ENCODE measurements at regions not wholly inside any gene's neighbourhood (a gene's known extent, or its start where the extent isn't known, plus 50 kb on each side); places are given as distances from the start of the nearest gene placed in this dataset.

DNA sequence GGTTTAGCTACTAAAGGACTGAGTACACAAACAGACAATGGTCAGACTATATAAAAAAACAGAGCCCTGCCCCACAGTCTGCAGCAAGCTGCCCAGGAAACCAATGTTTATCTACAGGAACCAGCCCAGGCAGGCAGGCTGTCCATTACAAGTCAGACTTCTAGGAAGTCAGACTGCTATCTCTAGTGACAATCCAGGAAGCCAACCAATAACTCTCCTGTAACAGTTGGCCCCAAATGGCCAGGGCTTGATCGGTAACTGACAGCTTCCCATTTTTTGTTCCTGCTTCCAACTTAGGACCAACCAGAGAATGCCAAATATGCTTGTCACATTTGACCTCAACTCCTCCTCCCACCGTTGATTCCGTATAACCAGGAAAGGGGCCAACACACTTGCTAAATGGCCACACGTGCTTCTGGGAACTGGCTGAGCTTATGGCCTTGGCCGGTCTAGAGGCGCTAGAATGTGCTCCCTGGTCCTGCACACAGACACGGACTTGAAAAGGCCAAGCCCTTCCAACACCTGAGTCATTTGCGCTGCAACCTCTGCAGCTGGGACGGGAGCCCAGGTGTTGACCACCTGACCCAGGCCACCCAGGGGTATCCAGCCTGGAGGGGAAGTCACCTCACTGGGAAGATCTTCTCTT lies 79.6 kb upstream of the CDK20 start:
- DNase-seq (ENCODE audit: low spot score) = no peak
- TF ChIP-seq, protein P1, sequence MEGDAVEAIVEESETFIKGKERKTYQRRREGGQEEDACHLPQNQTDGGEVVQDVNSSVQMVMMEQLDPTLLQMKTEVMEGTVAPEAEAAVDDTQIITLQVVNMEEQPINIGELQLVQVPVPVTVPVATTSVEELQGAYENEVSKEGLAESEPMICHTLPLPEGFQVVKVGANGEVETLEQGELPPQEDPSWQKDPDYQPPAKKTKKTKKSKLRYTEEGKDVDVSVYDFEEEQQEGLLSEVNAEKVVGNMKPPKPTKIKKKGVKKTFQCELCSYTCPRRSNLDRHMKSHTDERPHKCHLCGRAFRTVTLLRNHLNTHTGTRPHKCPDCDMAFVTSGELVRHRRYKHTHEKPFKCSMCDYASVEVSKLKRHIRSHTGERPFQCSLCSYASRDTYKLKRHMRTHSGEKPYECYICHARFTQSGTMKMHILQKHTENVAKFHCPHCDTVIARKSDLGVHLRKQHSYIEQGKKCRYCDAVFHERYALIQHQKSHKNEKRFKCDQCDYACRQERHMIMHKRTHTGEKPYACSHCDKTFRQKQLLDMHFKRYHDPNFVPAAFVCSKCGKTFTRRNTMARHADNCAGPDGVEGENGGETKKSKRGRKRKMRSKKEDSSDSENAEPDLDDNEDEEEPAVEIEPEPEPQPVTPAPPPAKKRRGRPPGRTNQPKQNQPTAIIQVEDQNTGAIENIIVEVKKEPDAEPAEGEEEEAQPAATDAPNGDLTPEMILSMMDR (IDR thresholded peaks at IDR 0.05; ENCODE audit: extremely low read depth, insufficient read depth, missing control alignments) = no peak
- in situ Hi-C loops (cut with MboI; ENCODE audit: low pct_unique_long_range_greater_than_20kb, low sequenced_read_pairs, unreplicated experiment) = no loop called here

DNA sequence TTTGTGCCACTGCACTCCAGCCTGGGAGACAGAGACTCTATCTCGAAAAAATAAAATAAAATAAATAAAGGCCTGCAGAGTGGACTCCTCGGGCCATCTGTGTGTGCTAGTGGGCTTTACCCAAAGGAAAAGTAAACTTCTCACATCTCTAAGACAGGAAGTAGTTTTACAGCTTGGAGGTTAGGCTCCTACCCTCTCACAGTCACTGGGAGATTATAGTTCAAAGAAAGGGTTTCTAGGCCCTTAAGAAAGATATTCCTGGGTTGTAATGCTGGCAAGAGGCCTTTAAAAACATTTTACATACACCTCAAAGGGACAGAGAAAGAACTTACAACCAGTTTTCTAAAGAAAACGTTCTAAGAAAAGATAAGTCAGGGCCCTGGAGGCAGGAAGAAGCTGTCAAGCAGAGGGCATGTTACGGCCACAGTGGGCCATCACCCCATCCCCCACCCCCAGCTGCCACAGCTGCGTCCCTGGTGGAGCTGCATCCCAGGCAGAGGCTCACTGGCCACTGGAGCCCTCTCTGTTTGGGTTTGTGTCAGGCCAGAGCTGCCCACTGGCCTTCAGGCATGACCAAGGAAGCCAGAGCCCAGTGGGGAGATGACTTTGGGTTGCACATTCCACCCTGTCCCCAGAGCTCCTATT lies 78.1 kb upstream of the CDK20 start:
- DNase-seq (ENCODE audit: low spot score) = no peak
- in situ Hi-C loops (cut with MboI; ENCODE audit: low pct_unique_long_range_greater_than_20kb, low sequenced_read_pairs, unreplicated experiment) = no loop called here
- TF ChIP-seq, protein P1 (IDR thresholded peaks at IDR 0.05; ENCODE audit: extremely low read depth, insufficient read depth, missing control alignments) = no peak

DNA sequence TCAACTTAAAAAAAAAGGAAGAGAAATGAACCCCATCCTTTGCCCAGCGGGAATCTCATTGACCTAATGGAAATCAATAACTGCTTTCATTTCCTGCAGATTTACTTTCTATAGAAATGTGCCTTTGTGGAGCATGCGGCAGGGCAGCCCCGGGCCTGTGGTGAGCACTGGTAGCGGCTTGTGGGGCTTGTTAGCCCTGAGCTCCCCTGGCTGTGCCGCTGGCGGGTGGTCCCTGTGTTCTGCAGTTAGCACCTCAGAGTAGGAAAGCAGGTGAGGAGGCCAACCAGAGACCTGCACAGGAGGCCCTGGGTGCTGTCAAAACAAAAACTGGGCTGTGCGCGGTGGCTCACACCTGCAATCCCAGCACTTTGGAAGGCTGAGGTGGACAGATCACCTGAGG lies 76.8 kb upstream of the CDK20 start:
- in situ Hi-C loops (cut with MboI; ENCODE audit: low pct_unique_long_range_greater_than_20kb, low sequenced_read_pairs, unreplicated experiment) = no loop called here
- DNase-seq (ENCODE audit: low spot score) = no peak
- TF ChIP-seq, protein P1 (IDR thresholded peaks at IDR 0.05; ENCODE audit: extremely low read depth, insufficient read depth, missing control alignments) = no peak

DNA sequence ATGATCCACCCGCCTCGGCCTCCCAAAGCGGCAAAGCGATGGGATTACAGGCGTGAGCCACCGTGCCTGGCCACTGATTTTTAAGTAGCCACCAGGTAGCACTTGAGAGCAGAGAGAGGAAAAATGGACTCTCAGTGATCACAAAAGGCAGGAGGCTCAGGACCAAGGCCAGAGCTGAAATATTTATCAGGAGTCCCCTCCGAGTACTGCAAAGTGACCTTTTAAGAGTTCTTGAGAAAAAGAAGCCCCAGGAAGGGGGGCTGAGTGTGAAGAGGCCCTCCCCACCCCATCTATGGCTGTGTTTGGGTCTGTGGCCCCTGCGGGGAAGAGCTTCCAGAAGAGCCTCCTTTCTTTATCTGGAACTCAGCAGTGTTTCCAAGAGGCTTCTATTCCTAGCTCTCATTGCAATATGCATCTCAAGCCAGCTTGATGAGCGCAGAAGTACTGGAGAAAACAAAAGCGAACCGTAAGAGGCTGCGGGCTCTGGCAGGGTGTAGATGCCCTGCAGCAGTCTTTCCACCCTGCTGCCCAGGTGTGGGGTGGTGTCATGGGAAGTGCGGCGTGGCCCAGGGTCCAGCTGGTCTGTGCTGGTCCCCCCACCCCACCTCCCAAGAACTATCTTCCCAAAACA lies 75.5 kb upstream of the CDK20 start:
- TF ChIP-seq, protein P1 (IDR thresholded peaks at IDR 0.05; ENCODE audit: extremely low read depth, insufficient read depth, missing control alignments) = no peak
- in situ Hi-C loops (cut with MboI; ENCODE audit: low pct_unique_long_range_greater_than_20kb, low sequenced_read_pairs, unreplicated experiment) = no loop called here
- no peak for DNase-seq (ENCODE audit: low spot score)

DNA sequence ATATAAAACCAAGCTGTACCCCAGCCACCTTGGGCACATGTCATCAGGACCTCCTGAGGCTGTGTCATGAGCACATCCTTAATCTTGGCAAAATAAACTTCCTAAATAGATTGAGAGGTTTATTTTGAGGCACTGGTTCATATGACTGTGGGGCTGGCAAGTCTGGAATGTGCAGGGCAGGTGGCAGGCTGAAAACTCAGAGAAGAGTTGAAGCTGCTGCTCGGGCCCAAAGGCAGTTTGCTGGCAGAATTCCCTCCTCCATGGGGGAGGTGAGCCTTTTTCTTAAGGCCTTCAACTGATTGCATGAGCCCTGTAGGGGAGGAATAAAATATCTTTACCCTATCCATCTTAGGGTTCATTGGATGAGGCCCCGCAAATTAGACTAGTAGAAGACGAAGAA lies 72.2 kb upstream of the CDK20 start:
- TF ChIP-seq, protein P1 (IDR thresholded peaks at IDR 0.05; ENCODE audit: extremely low read depth, insufficient read depth, missing control alignments) = no peak
- in situ Hi-C loops (cut with MboI; ENCODE audit: low pct_unique_long_range_greater_than_20kb, low sequenced_read_pairs, unreplicated experiment) = no loop called here
- no peak for DNase-seq (ENCODE audit: low spot score)

DNA sequence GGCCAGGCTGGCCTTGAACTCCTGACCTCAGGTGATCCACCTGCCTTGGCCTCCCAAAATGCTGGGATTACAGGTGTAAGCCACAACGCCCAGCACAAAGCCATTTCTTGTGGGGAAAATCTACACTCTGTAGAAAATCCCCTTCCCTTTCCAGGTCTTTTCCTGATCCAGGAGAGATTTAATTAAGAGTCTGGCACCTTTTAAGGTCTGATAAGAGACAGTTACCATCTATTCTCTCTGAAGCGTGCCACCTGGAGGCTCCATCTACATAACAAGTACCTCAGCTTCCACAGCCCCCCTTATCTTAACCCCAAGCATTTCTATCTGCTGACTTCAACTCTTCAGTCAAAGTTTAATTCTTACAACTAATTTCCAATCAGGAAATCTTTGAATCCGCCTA lies 71.4 kb upstream of the CDK20 start:
- DNase-seq (ENCODE audit: low spot score) = no peak
- TF ChIP-seq, protein P1 (IDR thresholded peaks at IDR 0.05; ENCODE audit: extremely low read depth, insufficient read depth, missing control alignments) = no peak
- in situ Hi-C loops (cut with MboI; ENCODE audit: low pct_unique_long_range_greater_than_20kb, low sequenced_read_pairs, unreplicated experiment) = no loop called here

Data from GM13977 (cell line).